ENCODE measurements at regions not wholly inside any gene's neighbourhood (a gene's known extent, or its start where the extent isn't known, plus 50 kb on each side); places are given as distances from the start of the nearest gene placed in this dataset.
"Not testable (repeated sequence)": the region's sequence is repeated elsewhere in the genome, so short reads cannot be mapped to it uniquely, and the experiment has no call there.

- intact Hi-C loops (cut with micrococcal nuclease) = no loop called here
- Mint-ChIP-seq H3K9me3 (no peaks in the 10 kb centered on the region), H3K27me3 (ENCODE audit: low read depth) (no peaks in the 10 kb centered on the region), H3K4me1 (ENCODE audit: low read depth) (no peaks in the 10 kb centered on the region), H3K27ac (no peak overlapping the region), H3K4me3 (no peak overlapping the region), H3K36me3 (ENCODE audit: low read depth) (no peaks in the 10 kb centered on the region)
- no peak for DNase-seq
- CTCF ChIA-PET = no interaction called here
Measured at GRCh38 chr5:145553177-145553576, 282.0 kb downstream of the PRELID2 start.

- H3K4me3 Mint-ChIP-seq = no peak overlapping the region
- intact Hi-C loops (cut with micrococcal nuclease) = no loop called here
- H3K36me3 Mint-ChIP-seq (ENCODE audit: low read depth) = no peaks in the 10 kb centered on the region
Measured at GRCh38 chr5:145551714-145552113, 283.4 kb downstream of the PRELID2 start.

GRCh38 chr5:145548097-145548496 lies 287.0 kb downstream of the PRELID2 start:
- no peaks in the 10 kb centered on the region for H3K4me1 Mint-ChIP-seq (ENCODE audit: low read depth)
- no peak overlapping the region for H3K27ac Mint-ChIP-seq
- intact Hi-C loops (cut with micrococcal nuclease) = no loop called here
- CTCF ChIA-PET = no interaction called here
- no peak overlapping the region for H3K4me3 Mint-ChIP-seq
- no peaks in the 10 kb centered on the region for H3K36me3 Mint-ChIP-seq (ENCODE audit: low read depth)
- no peak for DNase-seq
- no peaks in the 10 kb centered on the region for H3K9me3 Mint-ChIP-seq
- H3K27me3 Mint-ChIP-seq (ENCODE audit: low read depth) = no peaks in the 10 kb centered on the region

More at GRCh38 chr5:145551714-145552113, 283.4 kb downstream of the PRELID2 start:
- Mint-ChIP-seq H3K4me1 (ENCODE audit: low read depth) (no peaks in the 10 kb centered on the region), H3K9me3 (no peaks in the 10 kb centered on the region), H3K27ac (no peak overlapping the region), H3K27me3 (ENCODE audit: low read depth) (no peaks in the 10 kb centered on the region)
- CTCF ChIA-PET = no interaction called here
- no peak for DNase-seq

GRCh38 chr5:145544401-145544800 lies 290.7 kb downstream of the PRELID2 start:
- intact Hi-C loops (cut with micrococcal nuclease) = no loop called here
- no peak for DNase-seq
- Mint-ChIP-seq H3K27me3 (ENCODE audit: low read depth) (no peaks in the 10 kb centered on the region), H3K4me3 (no peak overlapping the region), H3K9me3 (no peaks in the 10 kb centered on the region), H3K27ac (no peak overlapping the region), H3K4me1 (ENCODE audit: low read depth) (no peaks in the 10 kb centered on the region), H3K36me3 (ENCODE audit: low read depth) (no peaks in the 10 kb centered on the region)
- CTCF ChIA-PET = interaction anchor here (0.6 kb wide), 1 partner anchor 1922 kb away, joined by 3 read pairs; no protein-coding TSS in a partner anchor

GRCh38 chr5:145543968-145544367 lies 291.2 kb downstream of the PRELID2 start:
- CTCF ChIA-PET = interaction anchor here (0.6 kb wide), 2 partner anchors 281 to 1922 kb away, joined by 3 read pairs; no protein-coding TSS in a partner anchor
- Mint-ChIP-seq H3K36me3 (ENCODE audit: low read depth) (no peaks in the 10 kb centered on the region), H3K4me1 (ENCODE audit: low read depth) (no peaks in the 10 kb centered on the region), H3K27me3 (ENCODE audit: low read depth) (no peaks in the 10 kb centered on the region), H3K27ac (no peak overlapping the region), H3K9me3 (no peaks in the 10 kb centered on the region), H3K4me3 (no peak overlapping the region)
- intact Hi-C loops (cut with micrococcal nuclease) = no loop called here
- DNase-seq = no peak

GRCh38 chr5:145540375-145540774 lies 294.8 kb downstream of the PRELID2 start:
- no peak for DNase-seq
- Mint-ChIP-seq H3K9me3 (peaks cover 5% of the 10 kb centered on the region), H3K27me3 (ENCODE audit: low read depth) (no peaks in the 10 kb centered on the region), H3K4me1 (ENCODE audit: low read depth) (no peaks in the 10 kb centered on the region), H3K4me3 (no peak overlapping the region), H3K27ac (no peak overlapping the region), H3K36me3 (ENCODE audit: low read depth) (no peaks in the 10 kb centered on the region)
- intact Hi-C loops (cut with micrococcal nuclease) = no loop called here
- CTCF ChIA-PET = no interaction called here

- H3K4me3 Mint-ChIP-seq = no peak overlapping the region
- DNase-seq = no peak
- peaks cover 5% of the 10 kb centered on the region for H3K9me3 Mint-ChIP-seq
- H3K4me1 Mint-ChIP-seq (ENCODE audit: low read depth) = no peaks in the 10 kb centered on the region
- CTCF ChIA-PET = no interaction called here
- H3K36me3 Mint-ChIP-seq (ENCODE audit: low read depth) = no peaks in the 10 kb centered on the region
- intact Hi-C loops (cut with micrococcal nuclease) = no loop called here
- no peaks in the 10 kb centered on the region for H3K27me3 Mint-ChIP-seq (ENCODE audit: low read depth)
- no peak overlapping the region for H3K27ac Mint-ChIP-seq
Measured at GRCh38 chr5:145539201-145539600, 295.9 kb downstream of the PRELID2 start.

GRCh38 chr5:145536133-145536532 lies 299.0 kb downstream of the PRELID2 start:
- Mint-ChIP-seq H3K27ac (no peak overlapping the region), H3K36me3 (ENCODE audit: low read depth) (no peaks in the 10 kb centered on the region), H3K9me3 (peaks cover 5% of the 10 kb centered on the region), H3K4me1 (ENCODE audit: low read depth) (no peaks in the 10 kb centered on the region), H3K27me3 (ENCODE audit: low read depth) (no peaks in the 10 kb centered on the region), H3K4me3 (no peak overlapping the region)
- intact Hi-C loops (cut with micrococcal nuclease) = no loop called here
- no peak for DNase-seq
- CTCF ChIA-PET = no interaction called here

- H3K27ac Mint-ChIP-seq = no peak overlapping the region
Measured at GRCh38 chr5:145531038-145531734, 304.0 kb downstream of the PRELID2 start.

GRCh38 chr5:145521523-145521922 lies 313.6 kb downstream of the PRELID2 start:
- H3K9me3 Mint-ChIP-seq = peaks cover 9% of the 10 kb centered on the region
- no peaks in the 10 kb centered on the region for H3K36me3 Mint-ChIP-seq (ENCODE audit: low read depth)
- H3K4me1 Mint-ChIP-seq (ENCODE audit: low read depth) = no peaks in the 10 kb centered on the region
- H3K4me3 Mint-ChIP-seq = no peak overlapping the region
- DNase-seq = no peak
- intact Hi-C loops (cut with micrococcal nuclease) = no loop called here
- H3K27ac Mint-ChIP-seq = no peak overlapping the region
- CTCF ChIA-PET = interaction anchor here (0.6 kb wide), 1 partner anchor 28 kb away, joined by 3 read pairs; no protein-coding TSS in a partner anchor
- no peaks in the 10 kb centered on the region for H3K27me3 Mint-ChIP-seq (ENCODE audit: low read depth)

More at GRCh38 chr5:145531038-145531734, 304.0 kb downstream of the PRELID2 start:
- no peak overlapping the region for H3K4me3 Mint-ChIP-seq
- no peaks in the 10 kb centered on the region for H3K9me3 Mint-ChIP-seq
- intact Hi-C loops (cut with micrococcal nuclease) = no loop called here
- H3K4me1 Mint-ChIP-seq (ENCODE audit: low read depth) = no peaks in the 10 kb centered on the region
- no peak for DNase-seq
- CTCF ChIA-PET = interaction anchor here (0.5 kb wide), 1 partner anchor 64 kb away, joined by 5 read pairs; no protein-coding TSS in a partner anchor
- no peaks in the 10 kb centered on the region for H3K36me3 Mint-ChIP-seq (ENCODE audit: low read depth)
- no peaks in the 10 kb centered on the region for H3K27me3 Mint-ChIP-seq (ENCODE audit: low read depth)

- intact Hi-C loops (cut with micrococcal nuclease) = no loop called here
- H3K9me3 Mint-ChIP-seq = peaks cover 12% of the 10 kb centered on the region
- DNase-seq = no peak
- no peaks in the 10 kb centered on the region for H3K27me3 Mint-ChIP-seq (ENCODE audit: low read depth)
- no peaks in the 10 kb centered on the region for H3K4me1 Mint-ChIP-seq (ENCODE audit: low read depth)
- no peaks in the 10 kb centered on the region for H3K36me3 Mint-ChIP-seq (ENCODE audit: low read depth)
- no peak overlapping the region for H3K4me3 Mint-ChIP-seq
- CTCF ChIA-PET = interaction anchor here (0.6 kb wide), 1 partner anchor 29 kb away, joined by 3 read pairs; no protein-coding TSS in a partner anchor
- H3K27ac Mint-ChIP-seq = no peak overlapping the region
Measured at GRCh38 chr5:145521066-145521465, 314.1 kb downstream of the PRELID2 start.

- H3K27me3 Mint-ChIP-seq (ENCODE audit: low read depth) = no peaks in the 10 kb centered on the region
- no peaks in the 10 kb centered on the region for H3K4me1 Mint-ChIP-seq (ENCODE audit: low read depth)
- intact Hi-C loops (cut with micrococcal nuclease) = no loop called here
- CTCF ChIA-PET = no interaction called here
- no peak for DNase-seq
- no peak overlapping the region for H3K27ac Mint-ChIP-seq
- no peaks in the 10 kb centered on the region for H3K36me3 Mint-ChIP-seq (ENCODE audit: low read depth)
- H3K4me3 Mint-ChIP-seq = no peak overlapping the region
- H3K9me3 Mint-ChIP-seq = peaks cover 17% of the 10 kb centered on the region
Measured at GRCh38 chr5:145520335-145520734, 314.8 kb downstream of the PRELID2 start.

- not testable (repeated sequence) for H3K36me3 Mint-ChIP-seq (ENCODE audit: low read depth)
Measured at GRCh38 chr5:145517588-145517987, 317.6 kb downstream of the PRELID2 start.

More at GRCh38 chr5:145517588-145517987, 317.6 kb downstream of the PRELID2 start:
- peaks cover 22% of the 10 kb centered on the region for H3K9me3 Mint-ChIP-seq
- DNase-seq; intact Hi-C loops (cut with micrococcal nuclease); H3K4me3 Mint-ChIP-seq; H3K27ac Mint-ChIP-seq; H3K4me1 Mint-ChIP-seq (ENCODE audit: low read depth); CTCF ChIA-PET; H3K27me3 Mint-ChIP-seq (ENCODE audit: low read depth): not testable (repeated sequence)
